Suprapubic skin (tissue), 3 donors: ENCODE measurements at regions not wholly inside any gene's neighbourhood (a gene's known extent, or its start where the extent isn't known, plus 50 kb on each side); places are given as distances from the start of the nearest gene placed in this dataset.

Experiments
- POLR2A ChIP-seq, 2 donors: fragments of 450-650 bp; IDR thresholded peaks; one replicate each; pipeline ENCODE4 v1.6.1; 2017; ENCODE audit warnings: antibody characterized with exemption in 2 of 2, mild to moderate bottlenecking in 2 of 2, moderate library complexity in 2 of 2
- TF ChIP-seq, protein P1 (sequence below), 2 donors: fragments of 200-600 bp in 1 of 2; fragments of 450-650 bp in 1 of 2; sonication (generic) in 1 of 2; IDR thresholded peaks; one replicate each; pipeline ENCODE4 v1.5.1; 2016 to 2019; ENCODE audit warnings: antibody characterized with exemption in 2 of 2, mild to moderate bottlenecking in 1 of 2, moderate library complexity in 1 of 2

GRCh38 chr20:52426856-52427255 lies 235.3 kb upstream of the ZFP64 start:
- TF ChIP-seq POLR2A (IDR thresholded peaks at IDR 0.05): no peak
- TF ChIP-seq, protein P1, sequence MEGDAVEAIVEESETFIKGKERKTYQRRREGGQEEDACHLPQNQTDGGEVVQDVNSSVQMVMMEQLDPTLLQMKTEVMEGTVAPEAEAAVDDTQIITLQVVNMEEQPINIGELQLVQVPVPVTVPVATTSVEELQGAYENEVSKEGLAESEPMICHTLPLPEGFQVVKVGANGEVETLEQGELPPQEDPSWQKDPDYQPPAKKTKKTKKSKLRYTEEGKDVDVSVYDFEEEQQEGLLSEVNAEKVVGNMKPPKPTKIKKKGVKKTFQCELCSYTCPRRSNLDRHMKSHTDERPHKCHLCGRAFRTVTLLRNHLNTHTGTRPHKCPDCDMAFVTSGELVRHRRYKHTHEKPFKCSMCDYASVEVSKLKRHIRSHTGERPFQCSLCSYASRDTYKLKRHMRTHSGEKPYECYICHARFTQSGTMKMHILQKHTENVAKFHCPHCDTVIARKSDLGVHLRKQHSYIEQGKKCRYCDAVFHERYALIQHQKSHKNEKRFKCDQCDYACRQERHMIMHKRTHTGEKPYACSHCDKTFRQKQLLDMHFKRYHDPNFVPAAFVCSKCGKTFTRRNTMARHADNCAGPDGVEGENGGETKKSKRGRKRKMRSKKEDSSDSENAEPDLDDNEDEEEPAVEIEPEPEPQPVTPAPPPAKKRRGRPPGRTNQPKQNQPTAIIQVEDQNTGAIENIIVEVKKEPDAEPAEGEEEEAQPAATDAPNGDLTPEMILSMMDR (IDR thresholded peaks at IDR 0.05): no peak
